Medulla oblongata (tissue), 1 donor: ENCODE measurements at regions not wholly inside any gene's neighbourhood (a gene's known extent, or its start where the extent isn't known, plus 50 kb on each side); places are given as distances from the start of the nearest gene placed in this dataset.

ENCODE experiments used
- DNase-seq: peaks from one replicate; pipeline ENCODE4 v3.0.0-alpha.2; 2015; ENCODE audit errors: extremely low spot score

DNA sequence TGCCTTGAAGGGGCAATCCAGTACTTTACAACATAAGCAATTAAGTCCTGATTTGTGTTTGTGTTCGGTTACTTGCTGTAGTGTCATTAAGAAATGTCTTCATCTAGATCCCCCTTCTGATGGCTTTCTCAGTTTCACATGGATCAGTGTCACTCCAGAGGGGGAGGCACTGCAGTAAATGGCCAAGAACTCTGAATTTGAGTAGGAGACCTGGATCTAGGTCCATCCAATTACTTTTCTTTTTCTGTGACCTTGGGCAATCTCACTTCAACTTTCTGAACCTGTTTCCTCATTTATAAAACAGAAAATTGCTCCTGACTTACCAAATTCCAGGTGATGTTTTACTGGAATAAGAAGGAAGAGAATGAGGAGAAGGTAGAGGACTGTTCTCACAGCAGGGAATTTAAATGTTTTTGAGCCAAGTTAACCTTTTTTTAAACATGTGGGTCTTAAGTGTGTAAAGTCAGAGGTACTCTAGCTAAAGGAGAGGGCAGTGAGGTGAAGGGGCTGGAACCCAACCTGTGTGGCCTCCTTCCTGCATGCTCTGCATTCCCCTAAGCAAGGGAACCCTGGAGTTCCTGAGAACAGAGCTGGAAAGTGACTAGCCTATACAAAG is 285.5 kb downstream of the HACE1 start:
- no peak for DNase-seq

GRCh38 chr6:104573350-104573749 is 286.4 kb downstream of the HACE1 start:
- no peak for DNase-seq

- no peak for DNase-seq
Measured at GRCh38 chr6:104572901-104573300, 286.8 kb downstream of the HACE1 start.

- DNase-seq, result no peak
Measured at GRCh38 chr6:104566411-104566810, 293.3 kb downstream of the HACE1 start.

DNA sequence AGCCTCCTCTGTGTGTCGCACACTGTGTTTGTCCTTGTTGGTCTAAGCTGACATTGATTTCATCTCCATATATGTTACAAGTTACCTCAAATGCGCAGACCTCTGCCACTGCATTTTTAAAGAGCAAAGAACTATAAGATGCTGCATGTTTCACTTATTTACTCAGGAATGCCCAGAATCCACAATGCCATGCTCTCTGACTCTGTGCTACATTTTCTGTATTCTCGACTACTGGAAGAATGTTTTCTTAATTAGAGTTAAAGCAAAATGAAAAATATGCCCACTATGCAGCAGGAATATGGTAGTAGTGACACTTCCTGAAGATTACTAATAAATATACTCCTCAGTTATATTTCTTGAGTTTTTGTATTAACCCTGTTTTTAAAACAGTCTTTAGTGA is 296.4 kb downstream of the HACE1 start:
- DNase-seq, result no peak

DNA sequence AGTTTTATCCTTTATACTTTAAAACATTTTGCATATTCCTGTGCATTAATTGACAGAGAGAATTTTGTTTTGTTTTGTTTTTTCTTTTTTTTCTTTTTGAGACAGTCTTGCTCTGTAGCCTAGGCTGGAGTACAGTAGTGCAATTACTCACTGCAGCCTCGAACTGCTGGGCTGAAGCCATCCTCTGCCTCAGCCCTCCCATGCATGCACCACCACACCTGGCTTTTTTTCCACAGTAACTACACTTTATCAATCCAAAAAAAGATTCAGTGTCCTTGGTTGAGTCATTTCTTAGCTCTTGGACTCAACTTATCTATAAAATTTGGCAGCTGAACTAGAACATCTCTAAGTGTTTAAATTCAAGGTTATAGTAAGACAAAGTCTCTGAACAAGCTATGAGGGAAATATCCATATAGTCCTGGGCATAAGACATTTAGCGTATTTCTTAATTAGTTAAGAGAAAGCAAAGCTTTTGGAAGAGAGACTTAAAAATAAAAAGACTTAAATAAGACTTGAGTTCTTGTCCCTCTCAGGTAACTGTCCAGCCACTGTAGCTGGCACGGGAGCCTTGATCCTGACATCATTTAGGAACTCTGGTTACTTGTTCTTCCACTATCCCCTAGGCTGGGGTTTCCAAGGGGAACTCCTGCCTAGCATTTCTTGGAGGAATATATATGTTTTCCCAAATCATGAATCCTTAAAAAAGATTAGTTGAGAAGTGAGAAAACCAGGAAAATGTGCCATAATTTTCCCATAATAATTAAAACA is 300.1 kb downstream of the HACE1 start:
- DNase-seq, result no peak

DNA sequence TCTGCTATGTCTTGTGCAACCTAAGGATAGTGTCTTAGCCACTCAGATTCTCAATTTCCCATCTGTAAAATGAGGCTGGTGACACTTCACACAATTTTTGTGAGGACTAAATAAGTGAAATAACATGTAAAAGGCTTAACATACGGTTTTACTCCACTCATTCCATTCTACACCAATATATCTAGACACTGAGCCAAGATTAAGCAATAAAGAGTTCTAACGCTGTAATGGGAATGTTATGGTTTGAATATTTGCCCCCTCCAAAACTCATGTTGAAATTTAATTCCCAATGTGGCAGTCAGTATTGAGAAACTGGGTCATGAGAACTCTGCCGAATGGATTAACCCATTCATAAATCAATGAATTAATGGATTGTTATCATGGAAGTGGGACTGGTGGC is 301.0 kb downstream of the HACE1 start:
- DNase-seq, result no peak

- DNase-seq, result no peak
Measured at GRCh38 chr6:104548297-104548696, 311.4 kb downstream of the HACE1 start.

DNA sequence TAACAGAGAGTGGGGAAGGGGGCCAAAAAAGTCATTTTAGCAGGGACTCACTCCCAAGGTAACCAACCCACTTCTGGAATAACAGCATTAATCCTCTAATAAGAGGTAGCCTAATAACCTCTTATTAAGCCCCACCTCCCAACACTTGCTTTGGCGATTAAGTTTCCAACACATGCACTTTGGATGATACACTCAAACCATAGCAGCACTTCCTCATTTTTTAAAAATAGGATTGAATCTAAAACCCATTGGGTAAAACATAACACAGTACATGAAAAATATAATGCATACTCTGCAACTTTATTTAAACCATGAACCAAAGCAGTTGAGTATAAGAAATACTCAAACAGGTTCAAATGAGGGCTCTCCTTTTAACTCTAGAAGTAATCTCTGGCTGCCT is 318.3 kb downstream of the HACE1 start:
- peak; percentile 33 for DNase-seq

- DNase-seq, result no peak
Measured at GRCh38 chr6:104540743-104541142, 319.0 kb downstream of the HACE1 start.

DNA sequence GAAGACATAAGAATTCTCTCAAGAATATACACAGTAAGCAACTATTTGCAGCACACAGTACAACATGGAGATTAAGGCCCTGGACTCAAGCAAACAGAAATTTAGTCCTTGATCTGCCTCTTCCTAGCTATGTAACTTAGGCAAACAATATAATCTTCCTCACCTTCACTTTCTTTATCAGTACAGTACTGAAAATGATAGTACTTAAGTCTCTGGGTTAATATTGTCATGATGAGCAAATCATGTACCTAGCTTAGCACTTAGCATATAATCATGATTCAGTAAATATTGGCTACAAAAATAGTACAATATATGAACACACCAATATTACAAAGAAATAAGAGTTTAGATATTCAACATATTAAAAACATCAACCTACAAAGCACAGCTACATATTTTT is 320.5 kb downstream of the HACE1 start:
- no peak for DNase-seq

GRCh38 chr6:104537872-104538271 is 321.8 kb downstream of the HACE1 start:
- DNase-seq, result no peak

GRCh38 chr6:104537180-104537579 is 322.5 kb downstream of the HACE1 start:
- no peak for DNase-seq

- DNase-seq, result peak; percentile 33
Measured at GRCh38 chr6:104532462-104532861, 327.3 kb downstream of the HACE1 start.

DNA sequence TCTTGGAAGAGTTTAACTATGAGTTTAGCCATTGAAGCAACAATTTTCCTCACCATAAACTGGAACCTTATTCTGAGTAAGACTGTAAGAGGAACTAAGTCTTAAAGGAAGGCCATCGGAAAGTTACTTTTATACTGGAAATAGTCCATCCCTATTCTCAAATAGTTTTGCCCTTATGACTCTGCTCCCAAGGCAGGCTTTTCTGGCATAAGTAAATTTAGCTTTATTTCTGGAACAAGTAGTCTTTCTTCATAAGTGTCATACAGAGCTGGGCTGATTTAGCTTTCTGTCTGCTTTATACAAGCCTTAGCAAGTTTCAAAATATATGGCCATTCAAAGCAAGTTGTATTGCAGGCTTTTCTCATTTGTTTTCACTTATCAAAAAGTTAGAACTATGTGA is 328.1 kb downstream of the HACE1 start:
- peak; percentile 64 for DNase-seq

GRCh38 chr6:104527761-104528415 is 331.8 kb downstream of the HACE1 start:
- DNase-seq, result peak; percentile 62

DNA sequence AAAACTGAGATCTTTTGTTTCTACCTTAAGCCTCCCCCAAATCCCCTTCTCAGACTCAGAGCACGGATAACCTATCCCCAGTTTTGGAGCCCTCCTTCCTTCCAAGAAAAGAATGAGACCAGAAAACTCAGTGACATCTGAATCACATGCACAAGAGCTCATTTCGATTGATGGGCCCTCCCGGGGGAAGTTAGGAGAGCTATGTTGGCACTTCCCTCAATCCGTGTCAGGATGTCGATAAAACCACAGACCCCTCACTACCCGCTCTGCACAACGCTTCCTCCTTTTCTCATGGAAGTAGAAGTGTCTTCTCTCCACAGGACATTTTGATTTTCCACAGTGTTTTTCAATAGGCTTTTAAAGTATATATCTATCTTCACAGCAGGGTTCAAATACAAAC is 332.4 kb downstream of the HACE1 start:
- peak; percentile 79 for DNase-seq

- DNase-seq, result peak; percentile 41
Measured at GRCh38 chr6:104526376-104526775, 333.3 kb downstream of the HACE1 start.

DNA sequence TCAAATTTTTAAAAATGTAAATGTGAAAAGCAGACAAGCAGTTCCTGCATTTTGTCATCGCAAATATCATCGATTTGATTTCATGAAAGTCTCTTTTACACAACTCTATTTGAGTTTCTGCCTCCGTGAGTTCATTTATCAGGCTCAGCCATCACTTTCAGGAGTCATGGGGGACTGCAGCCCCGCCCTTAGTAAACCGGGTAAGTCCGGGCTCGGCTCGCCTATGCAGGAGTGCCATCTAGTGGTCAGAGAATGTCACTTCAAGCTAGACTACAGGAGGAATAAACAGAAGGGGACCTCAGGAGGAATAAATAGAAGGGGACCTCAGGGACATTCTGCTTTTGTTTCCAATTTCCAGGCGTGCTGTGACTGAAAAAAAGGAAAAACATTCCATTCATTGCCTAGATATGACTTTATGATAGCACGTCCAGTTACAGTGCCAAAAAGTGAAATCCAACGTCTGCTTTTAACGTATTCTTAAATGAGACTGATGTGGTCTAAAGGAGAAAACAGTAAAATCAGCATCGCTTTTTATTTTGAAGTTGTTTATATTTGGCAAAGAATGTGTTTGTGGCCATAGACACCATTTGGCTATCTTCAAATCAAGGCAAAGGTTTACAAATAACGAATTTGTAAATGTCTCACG is 333.9 kb downstream of the HACE1 start:
- peak; percentile 97 for DNase-seq

- no peak for DNase-seq
Measured at GRCh38 chr6:104522533-104522932, 337.2 kb downstream of the HACE1 start.

DNA sequence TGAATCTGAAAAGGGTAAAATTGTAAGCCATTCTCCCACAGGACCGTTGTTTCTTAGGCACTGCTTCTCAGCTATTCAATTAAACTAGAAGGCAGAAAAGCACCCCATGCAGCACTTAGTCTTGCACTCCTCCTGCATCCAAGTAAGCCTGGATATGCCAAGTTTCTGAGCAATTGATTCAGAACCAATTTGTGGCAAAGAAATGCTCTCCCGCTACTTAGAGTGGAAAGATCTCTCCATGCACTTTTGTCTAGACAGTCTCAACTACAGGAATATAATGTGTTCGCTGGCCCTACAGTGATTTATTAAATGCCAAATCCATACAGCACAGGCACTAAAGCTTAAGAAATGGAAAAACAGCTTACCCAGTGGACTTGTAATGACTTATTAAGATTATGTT is 338.5 kb downstream of the HACE1 start:
- DNase-seq, result peak; percentile 42

DNA sequence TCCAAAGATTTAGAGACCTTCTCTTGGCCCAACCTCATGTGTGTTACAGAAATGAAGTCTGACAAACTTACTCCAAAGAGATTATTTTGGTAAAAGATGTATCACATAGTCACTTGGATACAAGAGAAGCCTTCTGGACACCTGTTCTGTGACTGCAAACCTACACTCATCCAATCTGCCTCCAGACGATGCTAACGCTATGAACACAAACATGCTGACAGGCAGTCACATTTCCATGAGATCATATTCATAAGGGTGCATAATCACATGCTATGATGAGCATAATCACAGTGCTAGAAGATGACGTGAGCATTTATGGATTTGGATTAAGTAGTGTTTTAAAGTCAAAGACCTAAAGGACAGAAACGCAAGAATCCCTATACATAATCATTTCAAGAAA is 340.2 kb downstream of the HACE1 start:
- DNase-seq, result no peak

DNA sequence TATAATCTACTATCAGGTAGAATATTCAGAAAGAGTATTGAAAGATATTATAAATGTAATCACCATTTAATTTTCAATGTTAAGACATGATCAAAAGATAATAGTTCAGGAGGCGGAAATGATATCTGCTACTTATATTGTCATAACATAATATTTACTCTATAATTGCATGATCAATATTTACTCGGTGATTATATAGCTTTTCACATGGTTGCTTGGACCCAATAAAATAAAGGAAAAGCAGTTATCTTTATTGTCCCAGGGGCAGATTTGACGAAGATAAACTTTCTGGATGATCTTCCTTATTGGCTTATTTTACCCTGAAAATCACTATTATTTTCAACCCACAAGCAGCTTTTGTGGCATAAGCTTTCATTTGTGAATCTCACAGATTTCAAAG is 350.4 kb downstream of the HACE1 start:
- no peak for DNase-seq
